ENCODE measurements at regions not wholly inside any gene's neighbourhood (a gene's known extent, or its start where the extent isn't known, plus 50 kb on each side); places are given as distances from the start of the nearest gene placed in this dataset.

GRCh38 chr16:86998196-86999001 lies 318.8 kb downstream of the C16orf95 start:
- TF ChIP-seq CTCF (IDR thresholded peaks at IDR 0.05; ENCODE audit: low read length) (no peak), EZH2 (optimal IDR thresholded peaks at IDR 0.05; ENCODE audit: low read depth, low read length) (no peak), EZH2phosphoT487 (IDR thresholded peaks at IDR 0.05; ENCODE audit: low read length) (no peak)
